Pulmonary artery endothelial cell (primary cell): ENCODE measurements at regions not wholly inside any gene's neighbourhood (a gene's known extent, or its start where the extent isn't known, plus 50 kb on each side); places are given as distances from the start of the nearest gene placed in this dataset.
"Not testable (repeated sequence)": the region's sequence is repeated elsewhere in the genome, so short reads cannot be mapped to it uniquely, and the experiment has no call there.

Experiments used
- DNase-seq: peaks from one replicate; pipeline ENCODE4 v3.0.0-alpha.2; 2011; ENCODE audit warnings: low read depth, low spot score

DNA sequence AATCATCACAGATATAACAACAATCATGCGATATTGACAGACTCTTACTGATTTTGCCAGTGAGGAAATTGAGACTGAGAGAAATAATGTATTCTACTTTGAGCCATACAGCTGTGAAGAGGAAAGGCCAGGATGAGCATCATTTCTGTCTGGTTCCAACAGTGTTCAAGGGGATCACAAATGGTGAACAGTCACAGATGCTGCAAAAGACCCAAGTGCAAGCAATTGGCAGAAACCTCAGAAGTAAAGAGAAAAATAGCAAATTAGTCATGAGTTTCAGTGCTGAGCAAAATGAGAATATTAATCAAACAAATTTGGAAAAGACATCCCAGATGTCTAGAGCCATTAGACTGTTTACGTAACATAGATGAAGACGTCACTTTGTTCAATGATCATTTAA is 114.1 kb downstream of the RAB38 start:
- DNase-seq: no peak

DNA sequence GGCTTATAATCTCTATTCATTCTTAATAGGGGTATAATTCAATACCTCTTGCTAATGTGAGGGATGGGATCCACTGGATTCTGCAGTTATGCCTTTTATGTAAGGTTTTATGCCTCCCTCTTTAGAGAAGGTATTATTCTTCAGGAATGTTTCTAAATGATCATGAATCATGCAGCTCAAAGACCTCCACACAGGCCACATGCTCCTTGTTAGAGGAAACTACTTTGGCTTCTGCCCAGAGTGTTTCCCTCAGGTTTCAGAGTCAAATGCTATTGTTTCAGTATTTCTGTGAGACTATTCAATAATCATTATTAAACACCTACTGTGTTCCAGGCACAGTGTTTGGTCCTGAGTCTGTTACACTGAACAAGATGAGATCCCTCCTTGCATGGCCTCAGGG is 115.9 kb downstream of the RAB38 start:
- no peak for DNase-seq

DNA sequence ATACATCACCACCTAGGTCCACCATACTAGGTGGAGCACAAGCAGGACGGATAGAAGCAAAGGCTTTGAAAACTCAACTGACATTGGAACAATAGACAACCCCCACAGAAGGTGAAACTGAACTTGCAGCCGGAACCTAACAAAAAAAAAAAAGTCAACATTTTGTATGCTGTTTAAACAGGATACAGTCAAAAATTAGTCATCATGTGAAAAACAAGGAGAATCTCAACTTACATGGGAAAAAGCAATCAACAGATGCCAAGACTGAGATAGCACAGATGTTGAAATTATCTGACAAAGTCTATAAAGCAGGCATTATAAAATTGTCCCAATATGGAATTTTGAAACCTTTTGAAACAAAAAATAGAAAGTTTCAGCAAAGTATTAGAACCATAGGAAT is 123.8 kb downstream of the RAB38 start:
- DNase-seq: peak; percentile 10

DNA sequence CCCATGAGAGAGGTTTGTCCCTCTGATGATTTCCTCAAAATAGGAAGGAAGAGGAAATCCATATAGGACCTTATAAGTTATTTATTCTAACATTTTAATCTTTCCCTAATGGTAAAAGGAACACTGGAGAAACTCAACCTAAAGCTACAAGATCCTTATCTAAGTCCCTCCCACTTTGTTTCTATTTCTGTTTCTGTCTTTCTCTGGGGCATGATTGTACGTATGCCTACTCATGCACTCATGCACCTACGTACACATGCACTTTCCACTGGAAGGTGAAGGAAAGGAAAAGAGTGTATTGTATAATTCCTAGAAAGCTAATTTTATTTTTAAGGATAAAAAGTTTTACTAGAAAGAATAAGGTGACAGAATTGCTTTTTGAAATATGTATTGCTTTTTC is 125.0 kb downstream of the RAB38 start:
- DNase-seq: no peak

DNA sequence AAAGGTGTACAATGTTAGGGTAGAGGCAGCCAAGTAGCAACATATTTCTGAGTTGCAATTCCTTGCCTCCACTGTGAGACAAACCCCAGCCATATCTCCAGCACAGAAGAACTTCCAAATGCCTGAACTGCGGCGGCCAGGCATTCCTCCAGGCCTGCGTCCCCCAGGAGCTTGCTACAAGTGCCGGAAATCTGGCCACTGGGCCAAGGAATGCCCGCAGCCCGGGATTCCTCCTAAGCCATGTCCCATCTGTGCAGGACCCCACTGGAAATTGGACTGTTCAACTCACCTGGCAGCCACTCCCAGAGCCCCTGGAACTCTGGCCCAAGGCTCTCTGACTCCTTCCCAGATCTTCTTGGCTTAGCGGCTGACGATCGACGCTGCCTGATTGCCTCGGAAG is 130.0 kb downstream of the RAB38 start:
- not testable (repeated sequence) for DNase-seq

DNA sequence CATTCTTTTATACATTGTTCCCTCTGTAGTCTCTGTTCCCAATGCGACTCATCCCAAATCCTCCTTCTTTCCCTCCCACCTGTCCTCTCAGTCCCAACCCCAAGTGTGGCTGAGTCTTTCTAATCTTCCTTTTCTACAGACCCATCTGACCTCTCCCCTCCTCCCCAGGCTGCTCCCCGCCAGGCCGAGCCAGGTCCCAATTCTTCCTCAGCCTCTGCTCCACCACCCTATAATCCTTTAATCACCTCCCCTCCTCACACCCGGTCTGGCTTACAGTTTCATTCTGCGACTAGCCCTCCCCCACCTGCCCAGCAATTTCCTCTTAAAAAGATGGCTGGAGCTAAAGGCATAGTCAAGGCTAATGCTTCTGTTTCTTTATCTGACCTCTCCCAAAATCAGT is 130.6 kb downstream of the RAB38 start:
- DNase-seq: not testable (repeated sequence)

DNA sequence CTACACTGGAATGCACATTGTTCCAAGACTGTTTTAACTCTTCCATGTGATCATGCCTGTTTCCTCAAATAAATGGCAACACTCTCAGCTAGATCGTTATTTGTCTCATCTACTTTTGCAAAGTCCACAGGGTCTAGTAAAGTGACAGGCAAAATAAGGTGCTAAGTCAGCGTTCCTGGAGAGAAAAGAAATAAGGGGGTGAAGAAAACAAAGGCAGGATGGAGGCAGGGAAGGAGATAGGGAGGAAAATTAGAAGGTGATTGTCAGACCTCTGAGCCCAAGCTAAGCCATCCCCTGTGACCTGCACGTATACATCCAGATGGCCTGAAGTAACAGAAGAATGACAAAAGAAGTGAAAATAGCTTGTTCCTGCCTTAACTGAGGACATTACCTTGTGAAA is 132.1 kb downstream of the RAB38 start:
- DNase-seq: no peak

DNA sequence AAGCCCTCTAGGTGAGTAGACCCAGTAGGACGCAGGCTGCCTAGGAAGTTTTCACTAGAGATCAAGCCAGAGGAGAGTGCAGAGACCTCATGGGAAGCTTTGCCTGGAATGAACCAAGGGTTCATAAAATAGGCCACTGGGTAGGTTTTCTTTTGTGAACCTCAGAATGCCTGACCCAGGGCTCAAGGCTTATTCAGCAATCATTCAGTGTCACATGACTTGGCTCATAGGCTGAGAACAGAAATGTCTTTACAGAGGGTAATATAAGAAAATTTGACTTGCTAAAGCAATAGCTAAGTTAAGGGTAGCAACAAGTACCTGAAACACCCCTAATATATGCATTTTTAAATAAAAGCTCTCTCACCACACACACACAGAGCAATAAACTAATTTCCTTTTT is 132.6 kb downstream of the RAB38 start:
- no peak for DNase-seq

DNA sequence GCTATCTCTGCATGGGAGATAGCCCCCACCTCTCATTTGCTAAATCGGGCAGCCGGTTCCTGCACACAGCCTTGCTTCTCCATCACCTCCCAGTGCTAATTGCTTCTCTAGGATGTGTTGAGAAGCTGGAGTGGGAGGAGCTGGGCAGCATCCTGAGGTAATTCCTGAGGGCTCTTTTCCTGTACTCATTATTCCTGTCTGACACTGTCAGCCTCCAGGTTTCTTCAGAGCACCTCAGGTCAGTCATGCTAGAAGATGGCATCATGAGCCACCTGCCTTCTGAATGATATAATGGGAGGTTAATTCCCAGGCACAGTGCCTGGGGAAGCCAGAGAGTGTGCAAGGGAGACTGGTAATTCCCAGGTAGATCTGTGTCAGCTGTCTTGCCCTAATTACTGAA is 133.0 kb downstream of the RAB38 start:
- no peak for DNase-seq

DNA sequence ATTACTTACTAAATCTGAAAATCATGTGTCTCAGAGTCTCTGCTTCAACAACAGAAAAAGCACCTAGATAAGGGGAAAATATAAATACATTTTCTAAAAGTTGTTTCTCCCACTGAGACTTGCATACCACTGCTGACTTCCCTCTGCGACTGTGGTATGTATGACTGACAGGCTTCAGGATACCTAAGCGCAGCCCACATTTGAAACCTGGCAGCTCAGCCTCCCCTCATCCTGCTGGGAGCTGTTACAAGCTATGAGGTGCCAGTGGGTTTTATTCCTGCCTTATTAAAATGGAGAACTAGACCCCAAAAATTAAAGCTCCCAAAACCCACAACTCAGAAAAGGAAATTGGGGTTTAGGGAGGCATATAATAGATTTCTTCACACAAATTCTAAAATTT is 133.6 kb downstream of the RAB38 start:
- no peak for DNase-seq

DNA sequence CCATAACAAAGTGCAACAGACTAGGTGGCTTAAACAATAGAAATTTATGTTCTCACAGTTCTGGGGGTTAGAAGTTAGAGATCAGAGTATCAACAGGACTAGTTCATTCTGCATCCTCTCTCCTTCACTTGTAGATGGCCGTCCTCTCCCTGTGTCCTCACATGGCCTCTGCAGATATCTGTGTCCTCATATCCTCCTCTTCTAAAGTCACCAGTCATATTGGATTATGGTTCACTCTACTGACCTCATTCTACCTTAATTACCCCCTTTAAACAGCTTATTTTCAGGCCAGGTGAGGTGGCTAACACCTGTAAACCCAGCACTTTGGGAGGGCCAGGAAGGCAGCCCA is 135.1 kb downstream of the RAB38 start:
- DNase-seq: no peak

DNA sequence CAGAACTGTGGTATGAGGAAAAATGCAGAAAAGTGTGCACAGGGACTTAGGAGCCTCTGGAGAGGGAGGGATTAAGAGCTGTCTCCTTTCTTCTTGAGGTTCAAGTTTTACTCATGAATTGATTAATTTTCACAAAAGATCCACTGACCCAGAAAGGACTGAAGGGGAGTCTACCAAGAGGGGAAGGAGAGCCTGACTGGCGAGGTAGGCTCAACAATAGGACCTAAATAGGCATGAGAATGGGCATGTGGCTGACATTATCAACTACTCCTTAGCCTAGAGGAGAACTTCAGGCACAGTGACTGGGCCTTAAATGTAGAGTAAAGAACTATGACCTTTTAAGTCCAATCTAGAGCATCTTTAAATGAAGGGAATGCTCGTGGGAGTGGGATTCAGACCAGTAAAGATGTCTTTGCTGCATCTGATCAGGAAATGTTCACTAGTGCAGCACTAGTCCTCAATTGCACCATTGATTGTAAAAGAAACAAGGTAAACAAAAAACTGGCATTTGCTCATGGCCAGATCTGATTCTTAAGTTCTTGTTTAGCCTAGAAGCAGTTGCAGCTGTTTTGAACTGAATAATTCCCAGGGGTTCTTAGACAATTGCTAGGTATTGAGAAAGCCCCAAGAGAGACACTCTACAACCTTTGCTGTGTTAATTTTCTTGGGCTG is 135.6 kb downstream of the RAB38 start:
- no peak for DNase-seq

DNA sequence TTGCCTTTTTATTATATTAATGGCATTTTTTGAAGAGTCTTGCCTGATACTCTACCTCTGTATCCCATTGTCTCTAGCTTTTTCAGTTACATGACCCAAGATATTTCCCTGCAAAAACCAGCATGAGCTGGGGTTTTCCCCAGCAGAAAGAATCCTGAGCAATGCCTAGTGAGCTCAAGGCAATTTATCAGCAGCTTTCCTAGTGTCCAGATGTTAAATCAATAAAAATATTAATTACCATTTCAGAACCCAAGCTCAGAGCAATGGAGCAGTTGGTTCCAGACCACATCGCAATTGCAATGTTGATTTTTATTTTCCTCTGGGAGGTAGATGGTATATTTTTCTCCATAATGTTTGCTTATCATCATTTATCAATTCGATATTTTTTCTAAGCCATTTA is 137.2 kb downstream of the RAB38 start:
- no peak for DNase-seq

DNA sequence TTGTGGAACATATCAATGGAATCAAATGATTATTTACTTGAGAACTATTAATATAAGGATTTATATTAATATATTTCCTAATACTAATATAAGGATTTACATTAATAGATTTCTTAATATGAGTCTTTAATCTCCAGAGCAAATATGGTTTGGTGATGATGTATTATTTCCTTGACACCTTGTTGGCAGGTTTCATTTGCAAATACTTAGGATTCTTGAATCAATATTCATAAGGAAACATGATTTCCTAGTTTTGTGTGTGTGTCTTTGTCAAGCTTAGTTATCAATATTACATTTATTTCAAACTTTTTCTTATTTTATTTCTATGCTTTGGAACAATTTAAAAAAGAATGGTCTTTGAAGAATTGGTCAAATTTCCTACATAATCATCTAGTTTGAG is 138.5 kb downstream of the RAB38 start:
- DNase-seq: no peak

DNA sequence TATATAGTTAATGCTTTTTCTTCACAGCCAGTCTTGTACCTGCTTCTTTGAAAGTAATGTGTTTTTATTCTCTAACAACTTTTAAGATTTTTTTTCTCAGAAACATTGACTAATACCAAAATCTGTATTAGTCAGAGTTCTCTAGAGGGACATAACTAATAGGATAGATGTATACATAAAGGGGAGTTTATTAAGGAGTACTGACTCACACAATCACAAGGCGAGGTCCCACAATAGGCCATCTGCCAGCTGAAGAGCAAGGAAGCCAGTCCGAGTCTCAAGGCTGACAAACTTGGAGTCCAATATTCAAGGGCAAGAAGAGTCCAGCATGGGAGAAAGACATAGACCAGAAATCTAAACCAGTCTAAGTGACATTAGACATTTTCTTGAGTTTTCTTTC is 140.0 kb downstream of the RAB38 start:
- no peak for DNase-seq

DNA sequence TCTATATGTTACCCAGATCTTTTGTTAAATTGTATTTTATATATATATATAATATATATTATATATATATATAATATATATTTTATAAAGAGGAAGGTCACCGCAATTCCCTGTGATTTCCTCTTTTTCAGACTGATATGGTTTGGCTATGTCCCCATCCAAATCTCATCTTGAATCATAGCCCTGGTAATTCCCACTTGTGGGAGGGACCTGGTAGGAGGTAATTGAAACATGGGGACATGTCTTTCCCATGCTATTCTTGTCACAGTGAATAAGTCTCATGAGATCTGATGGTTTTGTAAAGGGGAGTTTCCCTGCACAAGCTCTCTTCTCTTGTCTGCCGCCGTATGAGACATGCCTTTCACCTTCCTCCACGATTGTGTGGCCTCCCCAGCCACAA is 157.6 kb downstream of the RAB38 start:
- DNase-seq: no peak

DNA sequence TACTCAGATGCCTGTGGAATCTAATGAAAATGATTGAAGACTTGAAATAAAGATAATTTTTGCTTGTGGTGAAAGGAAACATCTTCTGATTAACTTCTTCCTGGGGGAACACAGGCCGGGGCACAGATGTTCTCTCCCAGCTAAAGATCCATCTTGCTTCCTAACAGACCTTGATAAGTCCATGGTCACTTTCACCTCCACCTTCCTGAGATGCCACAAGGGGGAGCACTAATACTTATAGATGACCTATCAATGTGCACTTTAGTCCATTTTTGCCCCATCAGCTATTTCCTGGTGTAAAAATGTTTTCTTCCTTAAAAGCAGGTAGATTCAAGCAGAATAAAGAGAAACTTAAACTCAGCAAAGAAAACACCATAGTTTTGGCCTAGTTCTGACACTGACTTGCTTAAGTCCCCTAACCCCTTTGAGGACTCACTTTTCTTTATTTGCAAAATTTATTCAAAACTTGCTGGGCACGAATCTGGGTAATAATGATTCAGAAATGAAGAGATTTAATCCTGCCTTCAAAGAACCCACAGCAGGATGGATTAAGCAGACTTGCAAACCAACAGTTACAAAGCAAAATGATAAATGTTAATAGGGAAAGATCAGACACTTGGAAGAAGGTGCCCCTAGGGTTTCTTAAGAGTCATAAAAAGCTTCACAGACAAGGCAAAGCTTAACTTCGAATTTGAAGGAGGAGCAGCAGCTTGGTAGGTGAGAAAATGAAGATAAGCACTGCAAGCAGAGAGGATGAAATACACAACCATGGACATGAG is 158.7 kb downstream of the RAB38 start:
- DNase-seq: peak; percentile 63

DNA sequence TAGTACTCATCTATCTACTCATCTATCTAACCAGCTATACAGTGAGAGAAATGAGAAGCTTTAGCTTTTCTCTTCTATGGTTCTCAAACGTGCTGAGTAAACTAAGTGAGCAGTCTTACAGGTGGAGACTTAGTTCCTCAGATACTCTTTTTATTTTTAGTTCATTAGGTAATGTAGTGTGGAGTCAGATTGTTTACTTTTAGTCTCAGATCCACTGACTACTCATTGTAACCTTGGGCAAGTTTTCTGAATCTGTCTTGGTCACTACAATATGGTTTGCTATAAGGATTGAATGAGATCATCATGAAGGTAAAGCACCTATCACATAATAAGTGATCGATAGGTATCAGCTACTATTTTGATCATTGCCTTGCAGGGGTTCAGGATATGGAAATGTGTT is 160.1 kb downstream of the RAB38 start:
- DNase-seq: no peak

DNA sequence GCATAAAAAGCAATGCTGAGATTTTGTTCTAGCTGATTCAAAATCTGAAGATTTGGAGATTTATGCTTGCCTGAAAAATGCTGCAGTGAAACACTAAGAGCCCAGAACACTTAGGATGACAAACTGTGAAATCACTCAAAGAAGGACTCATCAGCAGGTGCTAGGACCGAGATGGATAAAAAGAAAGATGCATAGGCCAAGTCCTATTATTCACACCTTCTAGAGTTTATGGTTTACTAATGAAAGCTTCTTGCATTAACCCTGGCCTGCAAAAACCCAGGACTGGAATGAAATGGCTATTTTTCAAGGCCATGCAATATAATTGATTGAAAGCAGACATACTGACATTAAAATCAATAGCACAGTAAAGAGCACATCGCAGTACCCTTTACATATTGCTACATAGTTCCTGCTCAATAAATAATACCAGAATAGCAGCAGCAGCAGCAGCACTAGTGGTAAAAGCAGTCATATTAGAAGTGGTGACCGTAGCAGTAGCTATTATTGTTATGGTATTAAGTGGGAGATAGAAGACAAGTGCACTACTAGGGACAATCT is 161.7 kb downstream of the RAB38 start:
- DNase-seq: no peak

DNA sequence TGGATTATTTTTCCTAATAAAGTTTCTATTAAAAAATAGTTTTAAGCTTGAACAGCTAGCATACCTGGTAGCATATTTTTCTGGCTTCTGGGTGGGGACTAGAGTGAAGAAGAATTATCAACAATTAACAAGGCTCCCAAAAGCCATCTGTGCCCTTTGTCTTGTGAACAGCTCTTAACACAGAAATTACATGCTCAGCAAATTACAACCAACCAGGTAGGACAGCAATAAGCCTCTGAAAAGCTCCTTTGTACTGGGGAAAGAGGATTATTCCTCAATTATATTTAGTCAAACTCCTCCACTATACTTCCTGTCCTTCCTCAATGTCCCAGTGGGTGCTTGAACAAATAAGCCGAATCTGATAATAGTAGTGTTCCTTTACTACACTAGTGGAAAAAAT is 162.8 kb downstream of the RAB38 start:
- DNase-seq: no peak

DNA sequence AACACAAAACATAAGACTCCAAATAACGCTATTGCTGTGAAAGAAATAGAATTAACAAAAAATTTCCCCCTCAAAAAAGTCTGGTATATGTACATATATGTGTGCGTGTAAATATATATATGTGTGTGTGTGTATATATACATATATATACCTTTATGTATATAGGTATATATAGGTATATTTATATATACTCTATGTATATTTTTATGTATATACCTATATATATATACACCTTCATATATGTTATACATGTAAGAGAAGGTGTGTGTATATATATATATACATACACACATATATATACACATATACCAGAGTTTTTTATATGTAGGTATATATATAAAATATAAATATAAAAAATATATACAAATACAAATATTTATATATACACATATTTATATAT is 199.2 kb downstream of the RAB38 start:
- DNase-seq: no peak

DNA sequence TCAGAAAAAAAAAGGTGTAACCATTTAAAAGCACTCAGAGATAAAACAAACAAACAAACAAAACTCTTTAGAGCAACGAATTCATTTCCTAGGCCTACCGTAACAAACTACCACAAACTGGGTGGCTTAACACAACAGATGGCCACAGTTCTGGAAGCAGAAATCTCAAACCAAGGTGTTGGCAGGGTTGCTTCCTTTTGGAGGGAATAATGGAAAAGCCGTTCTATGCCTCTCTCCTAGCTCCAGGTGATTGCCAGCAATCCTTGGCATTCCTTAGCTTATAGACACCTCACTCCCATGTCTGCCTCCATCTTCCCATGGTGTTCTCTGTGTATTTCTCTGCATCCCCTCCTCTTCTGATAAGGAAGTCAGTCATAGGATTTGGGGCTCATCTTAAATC is 200.4 kb downstream of the RAB38 start:
- no peak for DNase-seq

DNA sequence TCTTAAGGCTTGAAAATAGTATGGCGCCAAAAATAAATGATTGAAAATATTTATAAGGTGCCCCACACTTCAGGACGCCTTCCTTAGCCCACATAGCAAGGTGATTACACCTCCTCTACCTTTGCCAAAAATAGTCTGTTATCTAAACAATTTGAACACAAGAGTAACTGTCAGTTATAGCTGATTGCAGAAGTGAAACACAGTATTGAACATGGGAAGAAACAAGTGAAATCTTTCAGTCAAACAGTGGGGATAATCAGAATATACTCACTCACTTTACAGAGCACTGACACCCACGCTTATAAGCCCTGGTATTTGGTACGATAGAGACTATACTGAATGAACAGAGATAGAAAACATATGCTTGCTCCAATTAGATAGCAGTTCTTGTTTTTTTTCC is 203.1 kb downstream of the RAB38 start:
- no peak for DNase-seq
